HG03558 (cell line): ENCODE measurements at regions not wholly inside any gene's neighbourhood (a gene's known extent, or its start where the extent isn't known, plus 50 kb on each side); places are given as distances from the start of the nearest gene placed in this dataset.
A peak's percentile ranks its signal among the peaks of the same experiment; 100 is the strongest.

Experiments used
- ATAC-seq: cut with Tn5 transposase; IDR thresholded peaks from one replicate; pipeline ENCODE4 v1.9.1; 2021; ENCODE audit warnings: moderate number of reproducible peaks; ENCODE audit not compliant: unreplicated experiment; ENCODE audit errors: extremely low read depth

DNA sequence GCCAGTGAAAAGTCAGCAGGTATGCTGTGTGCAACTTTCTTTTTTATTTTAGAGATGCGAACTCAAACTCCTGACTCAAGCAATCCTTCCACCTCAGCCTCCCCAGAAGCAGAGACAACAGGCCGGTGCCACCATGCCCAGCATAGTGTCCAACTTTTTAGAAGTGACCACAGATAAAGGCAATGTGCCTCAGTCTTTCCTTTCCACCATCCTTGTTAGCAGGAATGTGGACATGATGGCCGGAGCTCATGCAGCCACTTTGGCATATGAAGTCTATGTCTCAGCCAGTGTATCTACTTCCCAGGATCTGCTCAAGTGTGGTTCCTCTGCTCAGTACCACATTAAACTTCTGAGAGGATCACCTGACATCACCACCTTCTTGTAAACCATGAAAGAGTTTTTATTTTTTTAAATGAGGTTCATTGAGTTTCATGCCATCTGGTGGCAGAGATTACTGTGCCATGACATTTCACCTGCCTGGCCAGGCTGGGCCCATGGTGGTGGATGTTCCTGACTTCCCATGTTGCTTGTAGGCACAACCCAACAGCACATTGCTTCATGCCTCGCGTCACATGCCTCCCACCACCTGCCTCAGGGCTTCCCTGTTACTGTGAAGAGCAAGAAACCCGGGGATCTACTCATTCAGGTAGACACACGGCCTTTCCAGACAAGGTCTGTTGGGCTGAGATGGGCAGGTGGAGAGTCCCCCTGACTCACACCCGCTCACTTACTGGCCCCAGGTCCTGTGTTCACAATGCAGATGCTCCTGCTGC lies 216.5 kb downstream of the LY86 start:
- ATAC-seq, result no peak

DNA sequence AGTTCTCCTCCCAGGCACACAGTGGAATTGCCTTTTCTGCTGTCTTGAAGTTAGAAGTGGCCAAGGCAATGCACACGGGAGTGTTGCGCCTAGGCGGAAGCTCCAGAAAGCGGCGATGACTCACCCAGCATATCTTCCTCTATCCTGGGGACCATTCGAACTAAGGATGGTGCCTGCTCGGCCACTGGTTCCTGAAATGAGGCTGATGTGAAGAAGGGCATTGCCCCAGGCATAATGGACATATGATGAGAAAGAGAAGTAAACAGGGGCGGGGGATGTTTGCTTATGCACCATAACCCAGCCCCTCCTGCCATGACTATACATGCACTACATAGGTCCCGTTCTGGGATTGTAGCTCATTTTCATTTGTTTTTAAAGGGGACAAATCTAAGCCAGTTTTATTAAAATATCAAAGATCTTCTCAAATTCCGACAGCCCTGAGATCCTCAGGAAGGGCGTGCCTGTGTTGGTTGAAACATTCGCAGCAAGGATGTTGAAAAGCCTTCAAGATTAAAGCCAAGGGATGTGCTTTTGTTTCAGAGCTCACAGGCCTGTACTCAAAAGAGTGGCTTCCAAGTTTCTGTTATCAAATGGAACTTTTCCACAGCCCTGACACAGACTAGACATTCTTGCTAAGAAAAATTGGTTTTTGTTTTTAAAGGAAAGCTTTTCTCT lies 218.5 kb downstream of the LY86 start:
- ATAC-seq, result no peak

DNA sequence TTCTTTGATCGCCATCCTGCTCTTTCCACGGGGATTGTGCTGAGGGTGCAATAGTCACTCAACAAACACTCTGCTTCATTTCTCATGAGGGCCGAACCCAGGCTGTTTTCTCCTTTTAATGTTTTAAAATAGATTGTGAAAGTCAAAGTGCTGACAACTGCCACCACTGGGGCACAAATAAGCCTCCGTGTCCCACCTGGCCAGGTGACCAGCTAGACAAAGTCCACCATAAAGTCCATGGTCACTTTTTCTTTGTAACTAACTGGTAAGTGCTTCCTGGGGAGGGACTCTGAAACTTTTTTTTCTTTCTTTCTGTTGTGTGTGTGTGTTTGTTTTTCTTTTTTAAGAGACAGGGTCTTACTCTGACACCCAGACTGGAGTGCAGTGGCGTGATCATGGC lies 219.8 kb downstream of the LY86 start:
- ATAC-seq, result no peak

DNA sequence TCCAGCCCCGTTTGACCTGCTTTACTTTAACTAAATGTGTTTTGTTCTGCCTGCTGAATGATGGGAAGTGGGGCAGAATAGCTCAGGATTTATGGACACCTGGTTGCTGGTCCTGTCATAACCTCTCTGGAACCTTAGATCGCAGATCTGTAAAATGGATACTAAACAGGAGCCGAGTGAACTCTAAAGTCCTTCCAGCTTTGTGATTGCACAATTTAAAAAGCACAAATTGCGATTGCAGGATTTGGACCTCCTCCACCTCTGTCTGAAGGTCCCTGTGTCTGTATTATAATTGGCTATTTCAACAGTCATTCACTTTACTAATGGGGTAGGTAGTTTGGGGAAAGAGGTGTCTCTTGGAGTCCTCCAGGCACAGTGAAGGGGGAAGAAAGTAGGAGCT lies 220.4 kb downstream of the LY86 start:
- ATAC-seq, result no peak

DNA sequence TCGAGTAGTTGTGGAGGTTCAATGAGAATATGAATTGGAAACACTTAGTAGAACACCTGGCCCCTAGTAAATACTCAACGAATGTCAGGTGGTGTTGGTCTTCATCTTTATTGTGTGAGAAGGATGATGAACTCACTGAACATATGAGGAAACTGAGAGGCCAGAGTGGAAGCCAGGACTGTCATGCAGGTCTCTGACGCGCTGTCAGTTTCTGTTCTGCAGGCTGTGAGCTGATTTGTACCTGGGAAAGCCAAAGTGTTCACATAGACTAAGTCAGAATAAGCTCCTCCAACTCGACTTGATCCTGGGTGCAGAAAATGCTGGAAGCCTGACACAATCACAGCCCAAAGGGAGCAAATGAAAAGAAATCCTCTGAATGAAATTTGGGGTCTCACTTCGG lies 222.2 kb downstream of the LY86 start:
- no peak for ATAC-seq

DNA sequence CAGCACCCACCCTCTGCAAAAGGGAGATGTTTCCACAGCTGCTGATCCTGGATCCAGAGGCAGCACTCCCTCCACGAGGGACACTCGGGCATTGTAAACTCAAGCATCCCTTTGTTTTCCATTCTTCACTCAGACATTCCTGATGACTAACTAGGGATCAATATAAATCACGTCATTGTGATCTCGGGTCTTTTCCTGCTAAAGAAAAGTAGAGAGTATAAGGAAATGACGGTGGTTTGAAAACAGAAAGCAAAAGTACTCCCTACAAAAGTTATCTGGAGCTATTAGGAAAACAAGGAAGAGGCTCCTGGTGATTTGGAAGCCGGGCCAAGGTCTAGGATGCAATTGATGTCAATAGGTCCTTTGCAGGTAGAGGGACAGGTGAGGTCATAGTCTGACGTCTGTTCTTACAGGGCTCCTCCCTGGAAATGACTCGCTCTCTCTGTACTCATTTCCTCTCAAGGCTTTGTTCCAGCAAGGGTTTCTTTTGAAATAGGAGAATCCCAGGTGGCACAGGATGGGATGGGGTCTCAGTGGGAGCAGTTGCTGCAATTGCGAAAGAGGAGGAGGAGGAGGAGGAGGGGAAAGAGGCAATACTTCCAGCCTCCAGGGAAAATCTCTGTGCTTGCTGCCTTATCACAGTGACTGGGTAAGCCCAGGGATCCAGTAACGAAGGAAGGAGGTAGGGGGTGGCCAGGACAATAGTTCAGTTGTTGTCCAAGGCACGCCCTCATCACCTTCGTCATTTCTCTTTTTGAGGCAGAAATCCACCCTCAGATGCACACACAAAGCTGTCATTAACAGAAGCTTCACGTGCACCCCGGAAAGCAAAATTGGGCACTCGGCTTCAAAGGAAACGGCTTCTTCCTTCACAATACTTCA lies 222.8 kb downstream of the LY86 start:
- ATAC-seq, result no peak

DNA sequence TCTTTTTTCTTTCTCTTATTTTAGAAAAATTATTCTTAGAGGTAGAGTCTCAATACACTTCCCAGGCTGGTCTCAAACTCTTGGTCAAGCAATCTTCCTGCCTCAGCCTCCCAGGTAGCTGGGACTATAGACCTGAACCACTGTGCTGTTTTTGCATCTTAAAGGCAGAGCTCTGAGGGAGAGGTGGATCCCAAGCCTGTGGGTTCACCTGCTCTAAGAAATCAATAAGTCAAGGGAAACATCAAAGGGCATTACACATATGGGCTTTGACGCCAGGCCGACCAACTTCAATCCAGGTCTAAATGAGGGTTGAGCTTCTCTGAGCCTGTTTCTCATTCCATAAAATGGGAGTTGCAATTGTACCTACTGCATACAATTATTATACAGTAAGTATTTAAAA lies 223.9 kb downstream of the LY86 start:
- no peak for ATAC-seq

DNA sequence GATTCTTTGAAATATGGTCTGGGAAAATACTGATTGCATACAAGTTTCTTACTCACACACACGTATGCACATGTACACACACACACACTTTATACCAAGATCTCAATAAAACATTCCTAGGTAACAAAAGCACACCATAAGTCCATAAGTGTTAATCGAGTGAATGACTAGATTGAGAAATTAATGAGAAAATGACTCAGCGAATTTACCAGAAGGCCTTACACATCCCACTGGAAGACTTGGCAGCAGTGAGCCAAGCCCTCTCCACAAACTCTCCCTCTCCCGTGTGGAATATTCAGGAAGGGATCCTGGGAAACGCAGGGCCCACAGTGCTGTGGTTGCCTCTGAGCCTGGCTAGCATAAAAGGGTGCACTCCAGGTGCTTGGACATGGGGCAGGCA lies 227.2 kb downstream of the LY86 start:
- no peak for ATAC-seq

DNA sequence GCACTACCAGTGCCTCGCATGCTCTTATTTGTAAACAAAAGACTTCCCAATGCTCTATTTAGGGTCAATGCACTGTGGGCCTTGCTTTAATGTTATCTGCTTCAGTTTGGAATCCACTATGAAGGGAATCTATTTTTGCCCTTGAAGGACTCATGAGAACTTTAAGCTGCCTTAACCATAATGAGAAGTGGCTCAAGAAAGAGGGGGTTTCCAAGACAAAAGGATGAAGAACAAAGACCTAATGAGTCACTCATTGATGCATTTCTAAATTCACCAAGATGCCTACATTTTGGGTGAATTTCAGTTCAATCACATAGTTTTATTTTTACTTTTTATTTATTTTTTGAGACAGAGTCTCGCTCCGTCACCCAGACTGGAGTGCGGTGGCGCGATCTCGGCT lies 228.2 kb downstream of the LY86 start:
- no peak for ATAC-seq

DNA sequence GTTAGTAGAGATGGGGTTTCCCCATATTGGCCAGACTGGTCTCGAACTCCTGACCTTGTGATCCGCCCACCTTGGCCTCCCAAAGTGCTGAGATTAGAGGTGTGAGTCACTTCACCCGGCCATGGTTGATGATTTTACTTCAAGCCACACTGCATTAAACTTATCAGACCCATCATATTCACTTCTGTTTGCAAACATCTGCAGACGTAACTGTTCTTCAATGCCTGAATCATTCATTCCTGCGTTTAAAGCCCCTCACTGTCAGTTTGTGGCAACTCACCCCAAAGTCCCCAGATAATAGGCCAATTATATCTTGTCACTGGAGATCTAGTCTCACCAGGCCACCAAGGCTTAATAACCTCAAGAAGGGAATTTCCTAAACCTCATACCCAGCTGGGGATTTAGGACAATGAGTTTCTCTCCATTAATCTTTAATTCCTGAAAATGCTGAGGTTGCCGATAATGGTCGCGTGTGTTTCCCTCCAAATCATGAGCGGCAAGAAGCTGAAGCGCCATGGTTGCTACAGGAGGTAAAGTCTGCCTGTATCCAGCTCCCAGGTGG lies 229.6 kb downstream of the LY86 start:
- ATAC-seq, result no peak

DNA sequence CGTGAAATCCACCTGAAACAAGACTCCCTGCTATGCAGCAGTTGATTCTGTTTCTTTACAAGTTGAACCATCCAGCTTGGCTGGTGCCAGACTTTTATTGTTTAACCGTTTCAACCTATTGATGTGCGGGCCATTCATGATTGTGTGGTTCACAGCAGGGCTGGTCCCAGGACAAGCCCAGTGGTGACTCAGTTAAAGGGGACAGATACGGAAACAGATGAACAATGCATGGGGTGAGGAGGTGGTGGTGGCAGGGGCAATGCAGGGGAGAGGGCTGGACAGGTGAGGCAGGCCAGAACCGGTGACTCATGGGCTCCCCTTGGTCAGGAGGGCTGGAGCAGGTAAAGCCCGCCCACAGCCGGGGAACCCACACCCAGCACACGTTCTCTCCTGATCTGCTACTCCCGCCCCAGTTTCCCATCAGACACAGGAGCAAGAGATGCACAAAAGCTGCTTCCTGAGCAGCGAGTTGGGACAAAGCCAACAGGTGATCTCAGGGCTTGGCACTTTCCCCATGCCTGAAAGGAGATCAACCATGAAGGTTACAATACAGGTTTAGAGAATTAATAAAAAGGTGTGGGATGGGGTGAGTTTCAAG lies 232.2 kb downstream of the LY86 start:
- no peak for ATAC-seq

DNA sequence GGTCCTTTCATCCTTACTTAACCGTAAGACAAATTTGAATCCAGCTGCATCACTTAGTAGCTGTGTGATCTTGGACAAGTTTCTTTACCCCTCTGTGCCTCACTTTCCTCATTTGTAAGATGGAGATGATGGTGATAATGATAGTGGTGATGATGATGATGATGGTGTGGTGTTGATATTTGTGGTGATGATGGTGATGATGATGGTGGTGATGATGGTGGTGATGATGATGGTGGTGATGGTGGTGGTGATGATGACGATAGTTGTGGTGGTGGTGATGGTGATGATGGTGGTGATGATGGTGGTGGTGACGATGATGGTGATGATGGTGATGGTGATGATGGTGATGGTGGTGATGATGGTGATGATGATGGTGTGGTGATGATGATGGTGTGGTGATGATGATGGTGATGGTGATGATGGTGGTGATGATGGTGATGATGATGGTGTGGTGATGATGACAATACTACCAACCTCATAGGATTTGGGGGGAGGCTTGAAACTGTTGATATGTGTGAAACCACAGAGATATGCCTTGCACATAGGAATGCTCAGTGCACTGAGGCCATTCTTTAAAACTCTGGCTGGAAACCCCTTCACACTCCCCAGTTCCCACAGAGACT lies 233.2 kb downstream of the LY86 start:
- no peak for ATAC-seq

DNA sequence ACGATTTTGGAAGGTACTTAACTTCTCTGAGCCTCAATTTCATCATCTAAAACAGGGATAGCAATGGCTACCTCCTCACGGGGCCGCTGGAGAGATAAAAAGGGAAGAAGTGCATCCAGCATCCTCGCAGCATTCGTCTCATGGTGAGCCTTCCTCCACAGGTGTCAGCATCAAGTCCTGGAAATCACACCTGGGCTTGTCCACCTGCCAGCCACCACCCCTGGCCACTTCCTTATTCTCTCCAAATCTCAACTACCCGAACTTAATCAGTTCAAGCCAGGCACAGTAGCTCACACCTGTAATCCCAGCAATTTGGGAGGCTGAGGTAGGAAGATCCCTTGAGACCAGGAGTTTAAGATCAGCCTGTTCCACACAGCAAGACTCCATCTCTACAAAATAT lies 234.5 kb downstream of the LY86 start:
- ATAC-seq, result no peak

DNA sequence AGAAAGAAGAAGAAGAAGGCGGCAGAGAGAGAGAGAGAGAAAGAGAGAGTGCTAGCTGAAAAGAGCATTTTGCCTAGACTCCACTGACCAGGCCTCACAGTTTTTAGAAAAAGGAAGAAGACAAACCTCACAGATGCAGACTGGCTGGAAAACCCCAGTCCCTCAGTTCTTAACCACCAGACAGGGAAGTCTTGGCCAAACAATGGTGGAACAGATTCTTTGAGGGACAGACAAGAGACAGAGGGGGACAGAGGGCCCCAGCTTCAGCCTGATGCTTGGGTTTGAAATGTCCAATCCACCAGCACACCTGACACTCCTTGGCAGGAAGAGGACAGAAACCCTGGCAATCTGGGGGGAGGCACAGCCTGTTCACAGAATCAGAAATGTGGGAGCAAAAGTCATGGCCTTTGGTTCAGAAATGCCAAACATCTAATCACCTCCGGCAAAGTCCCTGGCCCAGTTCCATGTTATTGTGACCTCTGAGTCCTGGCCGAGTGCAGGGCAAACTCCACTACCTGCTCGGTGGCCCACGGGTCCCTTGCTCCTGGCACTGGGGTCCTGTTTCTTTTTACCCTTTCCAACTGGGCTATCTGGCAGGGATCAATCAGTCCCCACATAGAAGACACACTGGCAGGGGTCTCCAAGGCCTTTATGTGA lies 235.2 kb downstream of the LY86 start:
- no peak for ATAC-seq

DNA sequence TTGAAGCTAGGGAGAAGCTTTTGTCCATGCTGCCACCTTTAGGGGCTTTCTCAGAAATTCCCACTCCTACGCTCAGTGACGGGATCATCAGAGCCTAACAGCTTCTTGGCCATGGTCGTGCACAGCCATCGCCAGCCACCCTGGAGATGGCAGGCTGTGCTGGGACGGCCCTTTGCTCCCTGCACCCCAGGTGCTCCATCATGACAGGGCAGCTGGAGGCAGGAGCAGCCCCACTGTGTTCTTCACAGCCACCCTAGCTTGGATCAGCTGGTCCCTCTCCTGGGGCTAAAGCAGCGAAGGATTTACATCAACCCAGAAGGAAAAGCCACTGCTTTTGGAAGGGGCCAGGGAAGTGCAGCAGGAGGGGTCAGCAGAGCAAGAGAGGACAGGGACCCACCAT lies 235.9 kb downstream of the LY86 start:
- no peak for ATAC-seq

DNA sequence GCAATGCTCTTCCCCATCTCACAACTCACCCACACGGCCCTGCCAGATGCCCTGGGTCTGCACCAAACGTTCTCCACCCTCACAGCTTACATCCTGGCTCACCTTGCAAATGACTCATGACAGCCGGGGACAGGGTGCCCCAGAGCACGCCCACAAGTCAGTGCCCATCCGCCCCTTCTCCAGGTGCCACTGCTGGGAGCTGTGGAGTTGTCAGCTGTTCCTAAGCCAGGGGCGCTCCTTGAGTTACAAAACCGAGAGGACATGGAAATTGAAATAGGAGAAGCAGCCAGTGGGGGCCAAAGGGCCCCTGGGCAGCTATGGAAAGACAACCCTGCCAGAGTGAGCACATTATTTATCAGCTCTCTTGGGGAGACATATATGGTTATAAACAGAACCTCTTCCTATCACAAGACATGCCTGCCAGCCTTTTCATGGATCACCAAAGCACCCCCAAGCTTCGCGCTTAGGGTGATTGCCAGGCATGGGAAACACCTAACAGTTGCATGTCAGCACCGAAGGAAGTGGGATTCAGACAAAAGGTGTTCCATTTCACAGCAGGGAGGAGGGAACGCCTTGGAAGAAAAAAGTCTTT lies 236.8 kb downstream of the LY86 start:
- ATAC-seq, result no peak

DNA sequence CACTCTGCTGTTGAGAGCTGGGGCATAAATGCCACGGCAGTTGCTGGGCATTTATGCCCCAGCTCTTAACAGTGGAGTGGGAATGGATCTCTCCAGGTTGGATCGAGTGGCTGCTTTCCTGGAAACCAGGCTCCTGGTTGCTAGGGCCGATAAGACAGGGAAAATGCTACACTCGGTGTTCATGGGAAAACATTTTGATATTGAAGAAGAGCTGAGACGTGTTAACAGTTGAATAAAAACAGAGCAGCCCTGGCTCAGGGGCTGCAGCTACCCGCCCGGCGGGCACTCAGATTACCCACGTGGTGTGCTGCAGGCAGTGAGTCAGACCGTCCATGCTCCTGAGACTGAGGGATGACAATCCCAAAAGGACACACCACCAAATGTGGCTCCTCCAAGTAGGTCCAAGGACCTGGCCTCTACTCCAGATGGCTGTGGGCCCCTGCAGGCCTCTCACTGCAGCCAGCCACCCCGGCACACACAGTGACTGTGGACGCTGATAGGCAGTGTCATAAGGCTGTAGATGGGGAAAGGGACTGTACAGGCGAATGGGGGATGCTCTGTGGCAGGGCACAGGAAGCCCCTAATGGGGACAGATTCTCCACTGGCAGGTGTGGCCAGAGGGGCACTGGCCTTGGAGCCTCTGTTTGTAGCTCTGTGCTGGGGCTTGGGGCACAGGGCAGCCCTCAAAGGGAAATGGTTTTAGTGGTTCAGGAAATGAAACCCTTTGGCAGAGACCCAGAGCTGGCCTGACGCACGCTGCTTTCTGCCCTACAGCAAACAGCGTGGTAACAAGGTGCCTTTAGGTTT lies 237.8 kb downstream of the LY86 start:
- peak; percentile 64 for ATAC-seq

DNA sequence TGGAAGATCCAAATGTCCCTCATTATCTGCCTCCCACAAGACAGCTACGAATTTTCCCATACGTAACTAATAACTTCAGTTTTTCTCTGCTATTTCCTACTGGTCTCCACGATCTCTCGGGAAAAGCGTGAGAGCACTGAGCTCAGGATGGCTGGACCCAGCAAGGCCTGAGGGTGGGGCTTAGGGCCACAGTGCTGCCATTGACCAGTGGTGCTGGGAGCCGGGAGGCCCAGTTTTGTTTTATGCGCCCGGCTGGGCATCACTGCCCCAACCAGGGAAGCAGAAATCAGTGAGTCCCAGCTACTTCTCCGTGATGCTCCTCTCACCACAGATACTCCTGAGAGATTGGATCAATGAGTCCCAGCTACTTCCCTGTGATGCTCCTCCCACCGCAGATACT lies 238.4 kb downstream of the LY86 start:
- ATAC-seq, result no peak
